K562 (cell line): ENCODE measurements at regions not wholly inside any gene's neighbourhood (a gene's known extent, or its start where the extent isn't known, plus 50 kb on each side); places are given as distances from the start of the nearest gene placed in this dataset.

Source experiments
- ATAC-seq: fragments of 200-7000 bp; cut with Tn5 transposase; 3 replicates; pipeline ENCODE4 v1.9.1; 2020; ENCODE audit warnings: moderate library complexity
- BruUV-seq: library from RNA; stranded (reverse); fragments of 400-500 nt; replicated peaks from 2 replicates; lab custom pipeline; 2021; lab: Mats Ljungman, UMichigan
- CTCF ChIA-PET: fragments of 300-600 bp; formaldehyde crosslinking; extraction: SDS; loops from one replicate; lab custom pipeline; 2021; ENCODE audit warnings: low intra/inter-chr PET ratio; lab: Yijun Ruan, JAX
- POLR2A ChIA-PET: fragments of 300-600, 350-650 bp; sonication (Branson Sonifier 250); formaldehyde crosslinking; extraction: SDS; loops from one replicate; lab custom pipeline; 2021; ENCODE audit warnings: antibody characterized with exemption, inconsistent platforms; lab: Yijun Ruan, JAX
- DNase-seq, 4 experiments: peaks; one replicate each; pipeline versions ENCODE4 v3.0.0 to v3.0.0-alpha.2; 2011 to 2018; ENCODE audit warnings: low spot score in 3 of 4, mixed read lengths in 3 of 4; ENCODE audit errors: extremely low read depth in 1 of 4
- FAIRE-seq: peaks from 2 replicates; lab custom pipeline; 2011; peaks lifted over from hg19 to GRCh38; lab: Jason Lieb, UNC
- H2AFZ ChIP-seq: 2 replicates; pipeline ENCODE4 v1.6.0; 2011; ENCODE audit warnings: low read depth, low read length, control low read depth, inconsistent platforms
- H3K27ac ChIP-seq: fragments of 200-600 bp; 3 replicates; pipeline ENCODE4 v1.8.0; 2011; ENCODE audit warnings: low read depth, mild to moderate bottlenecking, control low read depth, inconsistent platforms, low read length, moderate library complexity, mixed read lengths; ENCODE audit errors: extremely low read depth
- H3K27me3 ChIP-seq, 2 experiments: fragments of 300-600 bp in 1 of 2; 2 replicates in 1 of 2; 3 replicates in 1 of 2; pipeline versions ENCODE4 v1.6.0 to v1.8.0; 2011; ENCODE audit warnings: inconsistent platforms in 2 of 2, low read length in 2 of 2, mild to moderate bottlenecking in 1 of 2, mixed read lengths in 1 of 2, moderate library complexity in 1 of 2; ENCODE audit not compliant: control insufficient read depth in 2 of 2, insufficient read depth in 2 of 2
- H3K36me3 ChIP-seq: fragments of 300-600 bp; 3 replicates; pipeline ENCODE4 v1.8.0; 2011; ENCODE audit warnings: mild to moderate bottlenecking, low read length, inconsistent platforms; ENCODE audit not compliant: control insufficient read depth, insufficient read depth
- H3K4me1 ChIP-seq, 2 experiments: fragments of 200-600 bp in 1 of 2; replicated peaks in 1 of 2; 2 replicates in 1 of 2; 3 replicates in 1 of 2; pipeline versions ENCODE4 v1.5.1 to v1.8.0; 2011; ENCODE audit warnings: inconsistent platforms in 2 of 2, low read length in 2 of 2, mild to moderate bottlenecking in 1 of 2, mixed read lengths in 1 of 2, moderate library complexity in 1 of 2; ENCODE audit not compliant: control insufficient read depth in 2 of 2, insufficient read depth in 2 of 2
- H3K4me2 ChIP-seq: 2 replicates; pipeline ENCODE4 v1.6.1; 2011; ENCODE audit warnings: low read length, control low read depth, inconsistent platforms, mixed read lengths; ENCODE audit not compliant: insufficient read depth
- H3K4me3 ChIP-seq: fragments of 200-600 bp; sonication (generic), shearing (Covaris generic); 2 replicates; pipeline ENCODE4 v1.5.1; 2016; ENCODE audit warnings: control low read depth, inconsistent platforms
- H3K79me2 ChIP-seq: fragments of 200-600 bp; 3 replicates; pipeline ENCODE4 v1.8.0; 2011; ENCODE audit warnings: low read length, inconsistent platforms; ENCODE audit not compliant: control insufficient read depth, insufficient read depth
- H3K9ac ChIP-seq, 2 experiments: 2 replicates each; pipeline versions ENCODE4 v1.6.0 to v1.6.1; 2011; ENCODE audit warnings: low read depth in 2 of 2, low read length in 2 of 2, control low read depth in 1 of 2, inconsistent platforms in 1 of 2, mild to moderate bottlenecking in 1 of 2, mixed read lengths in 1 of 2; ENCODE audit not compliant: insufficient read depth in 1 of 2
- H3K9me1 ChIP-seq: one replicate; pipeline ENCODE4 v1.6.0; 2011; ENCODE audit warnings: inconsistent platforms, mild to moderate bottlenecking, low read length, moderate library complexity; ENCODE audit not compliant: control insufficient read depth, insufficient read depth
- H3K9me3 ChIP-seq: replicated peaks from 2 replicates; pipeline ENCODE4 v1.5.1; 2011; ENCODE audit warnings: low read depth, low read length, inconsistent platforms; ENCODE audit not compliant: control insufficient read depth, insufficient read depth
- H4K20me1 ChIP-seq: replicated peaks from 2 replicates; pipeline ENCODE4 v1.6.1; 2011; ENCODE audit warnings: low read length, inconsistent platforms, mixed read lengths; ENCODE audit not compliant: control insufficient read depth, insufficient read depth
- ARHGAP35 ChIP-seq: fragments of 450-650 bp; IDR thresholded peaks from 2 replicates; pipeline ENCODE4 v1.6.1; 2018; ENCODE audit not compliant: partially characterized antibody
- CBFB ChIP-seq: sonication (generic); formaldehyde crosslinking; IDR thresholded peaks from 2 replicates; pipeline ENCODE4 v1.4.0; 2020; ENCODE audit warnings: mild to moderate bottlenecking, missing genetic modification reagents
- EP300 ChIP-seq: IDR thresholded peaks from 2 replicates; pipeline ENCODE4 v1.6.1; 2012; ENCODE audit warnings: low read length, improper control_type of control experiment
- NR3C1 ChIP-seq: sonication (generic); formaldehyde crosslinking; IDR thresholded peaks from 2 replicates; pipeline ENCODE4 v1.8.1; 2022; ENCODE audit warnings: missing genetic modification reagents
- PHB2 ChIP-seq: fragments of 450-650 bp; IDR thresholded peaks from 2 replicates; pipeline ENCODE4 v1.6.1; 2017; ENCODE audit warnings: low read depth
- PTBP1 ChIP-seq: fragments of 200-400 bp; formaldehyde crosslinking; IDR thresholded peaks from 2 replicates; pipeline ENCODE4 v1.6.1; 2017; ENCODE audit warnings: low read depth, low read length
- RAD21 ChIP-seq, 2 experiments: fragments of 250-450 bp in 1 of 2; fragments of 450-650 bp in 1 of 2; sonication (Bioruptor Pico) in 1 of 2; formaldehyde crosslinking in 1 of 2; IDR thresholded peaks in 1 of 2; conservative IDR thresholded peaks in 1 of 2; 2 replicates each; pipeline versions ENCODE4 v1.4.0 to v1.8.0; 2020 to 2022; ENCODE audit warnings: mild to moderate bottlenecking in 2 of 2, moderate library complexity in 1 of 2
- SMARCC2 ChIP-seq: fragments of 450-650 bp; IDR thresholded peaks from 2 replicates; pipeline ENCODE4 v1.6.1; 2017; ENCODE audit warnings: antibody characterized with exemption, moderate library complexity, mild to moderate bottlenecking, low read depth
- SPI1 ChIP-seq: IDR thresholded peaks from 2 replicates; pipeline ENCODE4 v1.6.1; 2011; ENCODE audit warnings: low read depth, low read length, control low read depth, borderline replicate concordance
- U2AF1 ChIP-seq: fragments of 200-400 bp; formaldehyde crosslinking; optimal IDR thresholded peaks from 2 replicates; pipeline ENCODE3; 2017; ENCODE audit warnings: mild to moderate bottlenecking, low read depth, low read length, moderate library complexity
- XRCC3 ChIP-seq: fragments of 450-650 bp; IDR thresholded peaks from 2 replicates; pipeline ENCODE4 v1.6.1; 2017; ENCODE audit warnings: mild to moderate bottlenecking, moderate library complexity
- ZNF23 ChIP-seq: fragments of 250-450 bp; sonication (Bioruptor Pico); IDR thresholded peaks from 2 replicates; pipeline ENCODE4 v1.4.0; 2020; ENCODE audit warnings: mild to moderate bottlenecking
- WGBS: fragments of 100-300 bp; shearing (Covaris generic); methylation state at CpG from one replicate; pipeline ENCODE4 v1.1.6; 2016; ENCODE audit warnings: low coverage, mixed read lengths; ENCODE audit not compliant: insufficient coverage; ENCODE audit errors: missing lambda C conversion rate; 5-methylcytosine and 5-hydroxymethylcytosine counted together
- in situ Hi-C: fragments of 300-500 bp; cut with MboI; formaldehyde crosslinking; loops from 4 replicates; pipeline ENCODE4 v1.15.0; 2018; ENCODE audit warnings: inconsistent platforms, mixed read lengths
- intact Hi-C: fragments of 100-400 bp; cut with micrococcal nuclease; formaldehyde crosslinking; loops from 2 replicates; pipeline ENCODE4 v1.14.2; 2022
- TF ChIP-seq, protein P1 (sequence below), 2 experiments: fragments of 200-800 bp in 1 of 2; sonication (Bioruptor generic) in 1 of 2; sonication (generic) in 1 of 2; formaldehyde crosslinking in 1 of 2; IDR thresholded peaks in 1 of 2; conservative IDR thresholded peaks in 1 of 2; 2 replicates each; pipeline versions ENCODE4 v1.5.0 to v1.6.1; 2016 to 2020; ENCODE audit warnings: missing compliant biosample characterization in 1 of 2, missing genetic modification characterization in 1 of 2, missing genetic modification reagents in 1 of 2
- TF ChIP-seq, protein P2 (sequence below): sonication (generic); formaldehyde crosslinking; IDR thresholded peaks from 2 replicates; pipeline ENCODE4 v1.8.0; 2022; ENCODE audit warnings: mild to moderate bottlenecking, missing genetic modification reagents
- TF ChIP-seq, protein P3 (sequence below): sonication (generic); formaldehyde crosslinking; IDR thresholded peaks from 2 replicates; pipeline ENCODE4 v1.5.0; 2020; ENCODE audit warnings: missing genetic modification reagents

DNA sequence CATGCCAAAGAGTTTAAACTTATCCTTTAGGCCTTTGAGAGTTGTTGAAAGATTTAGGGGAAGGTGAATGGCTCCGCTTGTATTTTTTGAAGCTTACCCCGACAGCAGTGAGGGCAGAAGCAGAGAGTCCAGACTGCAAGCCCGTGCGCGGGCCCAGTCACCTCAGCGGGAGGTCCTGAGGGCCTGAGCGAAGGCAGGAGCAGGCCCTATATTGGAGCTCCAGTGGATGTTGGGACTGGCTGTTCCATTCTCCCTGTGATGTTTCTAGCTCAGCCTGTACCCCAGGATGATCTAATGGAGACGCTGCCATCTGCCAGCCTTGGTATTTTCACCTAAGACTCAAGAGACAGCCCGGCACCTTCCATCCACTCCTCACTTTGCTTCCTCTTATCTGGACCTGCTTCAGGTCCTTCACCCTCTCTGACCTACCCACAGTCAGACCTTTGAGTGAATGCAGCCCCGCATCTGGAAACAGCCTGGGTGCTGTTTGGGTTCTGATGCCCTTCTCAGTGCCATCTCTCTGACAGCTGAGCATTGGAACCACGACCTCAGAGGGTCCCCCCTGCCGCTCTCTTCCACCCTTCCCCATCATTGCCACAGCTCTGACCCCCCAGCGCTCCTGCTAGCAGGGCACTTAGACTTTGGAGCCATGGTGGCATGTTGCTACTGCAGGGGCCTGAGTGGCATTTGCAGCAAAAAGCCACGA is 628.2 kb upstream of the CADM1 start (continued):
- TF ChIP-seq EP300 (no peak), NR3C1 (CRISPR knock-in tag) (no peak)

DNA sequence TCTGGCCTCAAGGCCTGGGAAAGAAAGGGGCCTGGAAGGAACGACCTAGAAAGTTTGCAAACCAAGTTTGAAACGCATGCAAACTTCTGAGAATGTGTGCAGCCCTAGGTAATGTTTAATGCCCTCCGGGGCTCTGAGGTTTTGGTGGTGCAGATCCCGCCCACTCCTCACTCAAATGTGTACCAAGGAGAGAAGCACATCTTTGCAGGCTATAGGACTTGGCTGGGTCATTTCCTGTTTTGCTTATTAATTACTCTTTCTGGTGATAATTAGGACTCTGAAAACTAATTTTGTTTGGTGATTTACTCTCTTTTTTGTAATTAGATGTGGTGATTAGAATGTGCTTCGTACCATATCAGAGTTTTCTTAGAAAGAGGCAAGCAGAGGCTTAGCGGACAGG is 625.9 kb upstream of the CADM1 start:
- Histone ChIP-seq H2AFZ (no peak overlapping the region), H3K36me3 (no peaks in the 10 kb centered on the region), H3K9me1 (peaks cover 2% of the 10 kb centered on the region), H3K27me3 (no peaks in the 10 kb centered on the region; a peak in 1 of 5 replicates), H3K79me2 (no peaks in the 10 kb centered on the region), H3K4me3 (no peak overlapping the region), H3K9ac (no peak overlapping the region), H4K20me1 (no peaks in the 10 kb centered on the region), H3K9me3 (no peaks in the 10 kb centered on the region), H3K27ac (no peak overlapping the region), H3K4me1 (no peaks in the 10 kb centered on the region), H3K4me2 (no peak overlapping the region)
- DNase-seq (no peak), FAIRE-seq (no peak), ATAC-seq (no peak)
- ChIA-PET POLR2A (interaction anchor here (0.7 kb wide), 1 partner anchor 70 kb away, joined by 4 read pairs; no protein-coding TSS in a partner anchor), CTCF (no interaction called here)
- in situ Hi-C loops (no loop called here), intact Hi-C loops (no loop called here)
- 1% methylated on average over 6 of the region's 6 CpGs for WGBS
- BruUV-seq = no TSS peak
- no peak for TF ChIP-seq PHB2
- no peak for TF ChIP-seq PTBP1
- TF ChIP-seq XRCC3 = no peak
- TF ChIP-seq, protein P1, sequence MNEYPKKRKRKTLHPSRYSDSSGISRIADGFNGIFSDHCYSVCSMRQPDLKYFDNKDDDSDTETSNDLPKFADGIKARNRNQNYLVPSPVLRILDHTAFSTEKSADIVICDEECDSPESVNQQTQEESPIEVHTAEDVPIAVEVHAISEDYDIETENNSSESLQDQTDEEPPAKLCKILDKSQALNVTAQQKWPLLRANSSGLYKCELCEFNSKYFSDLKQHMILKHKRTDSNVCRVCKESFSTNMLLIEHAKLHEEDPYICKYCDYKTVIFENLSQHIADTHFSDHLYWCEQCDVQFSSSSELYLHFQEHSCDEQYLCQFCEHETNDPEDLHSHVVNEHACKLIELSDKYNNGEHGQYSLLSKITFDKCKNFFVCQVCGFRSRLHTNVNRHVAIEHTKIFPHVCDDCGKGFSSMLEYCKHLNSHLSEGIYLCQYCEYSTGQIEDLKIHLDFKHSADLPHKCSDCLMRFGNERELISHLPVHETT (CRISPR knock-in tag; conservative IDR thresholded peaks at IDR 0.05 in 1 of 2, IDR thresholded peaks at IDR 0.05 in 1 of 2) = no peak
- TF ChIP-seq, protein P2, sequence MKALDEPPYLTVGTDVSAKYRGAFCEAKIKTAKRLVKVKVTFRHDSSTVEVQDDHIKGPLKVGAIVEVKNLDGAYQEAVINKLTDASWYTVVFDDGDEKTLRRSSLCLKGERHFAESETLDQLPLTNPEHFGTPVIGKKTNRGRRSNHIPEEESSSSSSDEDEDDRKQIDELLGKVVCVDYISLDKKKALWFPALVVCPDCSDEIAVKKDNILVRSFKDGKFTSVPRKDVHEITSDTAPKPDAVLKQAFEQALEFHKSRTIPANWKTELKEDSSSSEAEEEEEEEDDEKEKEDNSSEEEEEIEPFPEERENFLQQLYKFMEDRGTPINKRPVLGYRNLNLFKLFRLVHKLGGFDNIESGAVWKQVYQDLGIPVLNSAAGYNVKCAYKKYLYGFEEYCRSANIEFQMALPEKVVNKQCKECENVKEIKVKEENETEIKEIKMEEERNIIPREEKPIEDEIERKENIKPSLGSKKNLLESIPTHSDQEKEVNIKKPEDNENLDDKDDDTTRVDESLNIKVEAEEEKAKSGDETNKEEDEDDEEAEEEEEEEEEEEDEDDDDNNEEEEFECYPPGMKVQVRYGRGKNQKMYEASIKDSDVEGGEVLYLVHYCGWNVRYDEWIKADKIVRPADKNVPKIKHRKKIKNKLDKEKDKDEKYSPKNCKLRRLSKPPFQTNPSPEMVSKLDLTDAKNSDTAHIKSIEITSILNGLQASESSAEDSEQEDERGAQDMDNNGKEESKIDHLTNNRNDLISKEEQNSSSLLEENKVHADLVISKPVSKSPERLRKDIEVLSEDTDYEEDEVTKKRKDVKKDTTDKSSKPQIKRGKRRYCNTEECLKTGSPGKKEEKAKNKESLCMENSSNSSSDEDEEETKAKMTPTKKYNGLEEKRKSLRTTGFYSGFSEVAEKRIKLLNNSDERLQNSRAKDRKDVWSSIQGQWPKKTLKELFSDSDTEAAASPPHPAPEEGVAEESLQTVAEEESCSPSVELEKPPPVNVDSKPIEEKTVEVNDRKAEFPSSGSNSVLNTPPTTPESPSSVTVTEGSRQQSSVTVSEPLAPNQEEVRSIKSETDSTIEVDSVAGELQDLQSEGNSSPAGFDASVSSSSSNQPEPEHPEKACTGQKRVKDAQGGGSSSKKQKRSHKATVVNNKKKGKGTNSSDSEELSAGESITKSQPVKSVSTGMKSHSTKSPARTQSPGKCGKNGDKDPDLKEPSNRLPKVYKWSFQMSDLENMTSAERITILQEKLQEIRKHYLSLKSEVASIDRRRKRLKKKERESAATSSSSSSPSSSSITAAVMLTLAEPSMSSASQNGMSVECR (CRISPR knock-in tag) = no peak
- no peak for TF ChIP-seq RAD21 (CRISPR knock-in tag; conservative IDR thresholded peaks at IDR 0.05 in 1 of 2, IDR thresholded peaks at IDR 0.05 in 1 of 2)
- no peak for TF ChIP-seq U2AF1
- TF ChIP-seq, protein P3, sequence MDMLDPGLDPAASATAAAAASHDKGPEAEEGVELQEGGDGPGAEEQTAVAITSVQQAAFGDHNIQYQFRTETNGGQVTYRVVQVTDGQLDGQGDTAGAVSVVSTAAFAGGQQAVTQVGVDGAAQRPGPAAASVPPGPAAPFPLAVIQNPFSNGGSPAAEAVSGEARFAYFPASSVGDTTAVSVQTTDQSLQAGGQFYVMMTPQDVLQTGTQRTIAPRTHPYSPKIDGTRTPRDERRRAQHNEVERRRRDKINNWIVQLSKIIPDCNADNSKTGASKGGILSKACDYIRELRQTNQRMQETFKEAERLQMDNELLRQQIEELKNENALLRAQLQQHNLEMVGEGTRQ (CRISPR knock-in tag) = no peak
- TF ChIP-seq SPI1 = no peak
- TF ChIP-seq CBFB = no peak
- no peak for TF ChIP-seq ARHGAP35
- no peak for TF ChIP-seq ZNF23
- TF ChIP-seq SMARCC2 = no peak
